ENCODE measurements at regions not wholly inside any gene's neighbourhood (a gene's known extent, or its start where the extent isn't known, plus 50 kb on each side); places are given as distances from the start of the nearest gene placed in this dataset.

- Histone ChIP-seq H3K36me3 (ENCODE audit: control insufficient read depth in 2 of 2, insufficient read depth in 2 of 2, low read length in 1 of 2) (no peaks in the 10 kb centered on the region), H3K27me3 (replicated peaks in 1 of 2; ENCODE audit: control insufficient read depth in 2 of 2, insufficient read depth in 2 of 2, low read length in 1 of 2) (peaks cover 0 to 1% of the 10 kb centered on the region in 2 experiments; a peak in 2 of 4 replicates), H4K20me1 (ENCODE audit: control insufficient read depth, insufficient read depth) (no peaks in the 10 kb centered on the region), H2AFZ (ENCODE audit: control insufficient read depth, low read depth, low read length) (no peak overlapping the region), H3K27ac (ENCODE audit: control insufficient read depth, insufficient read depth) (no peak overlapping the region), H3K9me3 (replicated peaks; ENCODE audit: control insufficient read depth, insufficient read depth, low read length) (no peaks in the 10 kb centered on the region), H3K9ac (ENCODE audit: control insufficient read depth, insufficient read depth, low read length) (no peak overlapping the region), H3K4me1 (ENCODE audit: control insufficient read depth, insufficient read depth, low read length) (no peaks in the 10 kb centered on the region), H3K79me2 (ENCODE audit: control insufficient read depth, insufficient read depth, low read length) (no peaks in the 10 kb centered on the region), H3K4me2 (ENCODE audit: control insufficient read depth, insufficient read depth) (no peak overlapping the region), H3K4me3 (no peak overlapping the region)
- in situ Hi-C loops (cut with MboI), result no loop called here
- DNase-seq (ENCODE audit: low read depth, low spot score) (no peak), FAIRE-seq (no peak), ATAC-seq (no peak)
- ChIA-PET RAD21 (ENCODE audit: unreplicated experiment) (no interaction called here), SMC1A (ENCODE audit: uncharacterized antibody, unreplicated experiment) (interaction anchor here (0.6 kb wide), 1 partner anchor 382 kb away, joined by 3 read pairs; no protein-coding TSS in a partner anchor), POLR2A (no interaction called here), CTCF (no interaction called here)
- intact Hi-C loops (cut with micrococcal nuclease; ENCODE audit: unreplicated experiment), result no loop called here
- no TSS peak for BruUV-seq (replicated peaks)
- TF ChIP-seq ELK1 (IDR thresholded peaks at IDR 0.05; ENCODE audit: low read depth, low read length) (no peak), CUX1 (IDR thresholded peaks at IDR 0.05; ENCODE audit: insufficient replicate concordance, low read depth, low read length) (no peak), NFXL1 (IDR thresholded peaks at IDR 0.05; ENCODE audit: borderline replicate concordance) (no peak), SMAD5 (IDR thresholded peaks at IDR 0.05; ENCODE audit: low read depth) (no peak), NBN (IDR thresholded peaks at IDR 0.05) (no peak), FOXM1 (IDR thresholded peaks at IDR 0.05; ENCODE audit: low read depth, low read length) (no peak), RUNX3 (IDR thresholded peaks at IDR 0.05; ENCODE audit: low read length) (no peak), RFX5 (IDR thresholded peaks at IDR 0.05; ENCODE audit: low read depth, low read length) (no peak), MXI1 (IDR thresholded peaks at IDR 0.05; ENCODE audit: low read depth, low read length) (no peak), TCF12 (IDR thresholded peaks at IDR 0.05; ENCODE audit: low read depth, low read length) (no peak), BHLHE40 (IDR thresholded peaks at IDR 0.05; ENCODE audit: borderline replicate concordance in 1 of 2, low read depth in 2 of 2, low read length in 1 of 2) (no peak), DPF2 (IDR thresholded peaks at IDR 0.05) (no peak), ATF2 (IDR thresholded peaks at IDR 0.05; ENCODE audit: low read length) (no peak), HCFC1 (IDR thresholded peaks at IDR 0.05; ENCODE audit: low read length) (no peak), TARDBP (IDR thresholded peaks at IDR 0.05; ENCODE audit: borderline replicate concordance) (no peak), ZNF217 (IDR thresholded peaks at IDR 0.05) (no peak)
- WGBS (ENCODE audit: insufficient coverage, insufficient replicate concordance, low lambda C conversion rate, missing lambda C conversion rate), result 35% methylated on average over 5 of the region's 5 CpGs
These were observed 189.8 kb downstream of the INSIG2 start for GRCh38 chr2:118278046-118278445.

Measured in GM12878 (cell line).